Lung microvascular endothelial cell (primary cell): ENCODE measurements at regions not wholly inside any gene's neighbourhood (a gene's known extent, or its start where the extent isn't known, plus 50 kb on each side); places are given as distances from the start of the nearest gene placed in this dataset.
"Not testable (repeated sequence)": the region's sequence is repeated elsewhere in the genome, so short reads cannot be mapped to it uniquely, and the experiment has no call there.

ENCODE experiments used
- DNase-seq, 2 donors: peaks; one replicate each; pipeline versions ENCODE4 v3.0.0 to v3.0.0-alpha.2; 2010; ENCODE audit warnings: low read depth in 2 of 2

DNA sequence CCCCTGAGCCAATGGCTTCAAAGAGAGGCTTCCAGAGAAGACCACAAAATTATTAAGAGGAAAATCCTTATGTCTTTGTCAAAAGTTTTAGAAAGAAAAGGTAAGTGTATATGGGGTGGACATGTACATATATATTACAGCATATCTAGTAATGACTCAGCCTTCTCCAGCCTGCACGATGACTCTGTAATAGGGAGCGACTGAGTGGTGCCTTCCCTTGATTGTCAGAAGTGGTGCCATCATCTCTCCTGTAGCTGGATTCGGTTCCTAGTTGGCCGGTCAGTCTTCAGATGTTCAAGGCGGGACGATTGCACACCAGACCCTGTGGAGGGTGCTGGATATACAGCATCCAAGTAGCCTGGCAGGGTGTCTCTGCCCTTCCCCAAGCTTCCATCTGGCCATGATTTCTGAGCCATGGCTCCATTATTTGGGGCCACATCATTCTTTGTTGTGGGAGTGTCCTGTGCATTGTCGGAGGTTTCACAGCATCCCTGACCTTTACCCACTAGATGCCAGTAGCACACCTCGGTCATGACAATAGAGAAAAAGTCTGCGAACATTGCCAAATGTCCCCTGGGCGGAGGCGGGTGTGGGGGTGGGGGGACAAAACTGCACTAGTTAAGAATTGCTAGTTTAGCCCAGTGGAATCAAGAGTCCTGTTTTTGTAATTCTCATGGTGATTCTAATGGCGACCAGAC, 206.2 kb upstream of the KAZN start:
- DNase-seq, result no peak

DNA sequence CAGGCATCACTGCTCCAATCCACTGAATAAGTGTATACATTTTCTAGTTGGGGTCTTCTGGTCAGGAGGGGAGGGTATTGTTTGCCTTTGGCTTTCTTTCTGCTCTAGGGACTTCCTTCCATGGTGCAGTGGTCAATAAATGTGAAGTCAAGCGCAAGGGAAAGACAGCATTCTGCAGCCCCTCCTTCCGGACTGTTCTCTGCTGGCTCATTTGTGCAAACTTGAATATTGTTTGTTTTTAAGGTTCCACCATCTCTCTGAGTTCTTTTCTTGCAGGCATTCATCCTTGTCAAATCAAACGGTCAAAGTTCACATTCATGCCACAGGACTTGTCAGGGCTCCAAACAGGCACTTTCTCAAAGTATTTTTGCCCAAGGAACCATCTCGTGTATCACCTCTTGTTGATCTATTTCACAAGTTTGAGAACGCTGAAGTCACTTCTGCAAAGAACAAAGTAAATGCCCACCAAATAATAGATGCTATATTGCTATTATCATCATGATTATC, 205.6 kb upstream of the KAZN start:
- no peak for DNase-seq

DNA sequence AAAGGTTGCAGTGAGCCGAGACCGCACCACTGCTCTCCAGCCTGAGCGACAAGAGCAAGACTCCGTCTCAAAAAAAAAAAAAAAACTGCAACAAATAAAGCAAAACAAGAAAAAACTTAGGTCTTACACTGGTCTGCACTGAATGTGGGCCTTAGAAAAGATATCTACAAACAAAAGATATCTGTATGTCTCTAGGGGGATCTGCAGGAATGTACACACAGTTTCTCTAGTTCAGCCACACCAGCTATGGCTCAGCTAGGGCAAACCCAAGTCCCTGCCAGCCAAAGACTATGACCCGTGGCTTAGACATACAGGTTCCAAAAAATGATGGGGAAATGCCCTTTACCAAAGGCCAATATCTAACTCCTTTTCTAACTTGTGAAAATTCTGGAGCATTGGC, 202.4 kb upstream of the KAZN start:
- DNase-seq, result no peak

DNA sequence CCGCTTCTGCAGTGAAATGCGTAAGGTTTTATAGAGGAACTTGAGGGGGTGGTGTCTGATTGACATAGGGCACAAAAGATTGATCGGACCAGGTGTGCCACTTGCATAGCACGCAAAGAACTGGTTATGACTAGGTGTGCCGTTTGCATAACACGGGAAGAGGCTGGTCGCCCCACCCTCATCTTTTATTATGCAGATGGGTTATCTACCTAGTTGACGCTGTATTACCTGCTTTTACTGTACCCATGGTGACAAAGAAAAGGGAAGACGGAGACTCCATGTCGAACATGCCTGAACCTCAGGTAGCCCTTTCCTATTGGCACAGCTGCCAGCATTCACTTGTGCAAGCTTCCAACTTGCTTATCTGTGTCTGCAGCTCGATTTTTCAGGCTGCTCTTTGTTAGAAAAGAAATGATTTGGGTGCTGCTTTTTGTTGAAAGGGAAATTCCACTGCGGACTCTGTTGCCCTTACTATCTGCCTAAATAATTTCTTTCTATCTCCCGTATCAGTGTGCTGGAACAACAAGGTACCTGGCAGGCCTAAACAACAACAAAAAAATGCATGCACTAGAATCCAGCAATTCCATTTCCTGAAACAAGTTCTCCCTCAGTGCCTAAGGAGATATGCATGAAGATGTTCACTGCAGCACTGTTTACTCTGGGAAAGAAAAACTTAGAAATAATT, 194.4 kb upstream of the KAZN start:
- no peak for DNase-seq

DNA sequence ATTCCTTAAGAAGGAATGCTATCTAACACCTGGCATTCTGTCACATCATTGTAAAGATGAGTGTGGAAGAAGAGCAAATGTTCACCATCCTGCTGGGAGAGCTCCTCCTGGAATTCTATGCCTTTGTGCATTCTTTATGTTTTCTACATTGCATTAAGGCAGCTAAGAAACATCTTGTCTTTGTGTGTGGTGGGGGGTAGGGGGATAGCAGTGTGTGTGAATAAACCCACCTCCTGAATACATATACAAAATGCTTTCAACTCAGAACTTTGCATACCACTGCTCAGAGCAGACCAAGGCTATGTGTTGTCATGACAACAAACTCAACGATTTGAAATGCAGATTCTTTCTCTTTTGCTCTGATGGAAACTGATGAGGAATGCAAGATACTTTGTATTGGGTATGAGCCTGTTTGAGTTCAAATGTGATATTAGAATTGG, 193.6 kb upstream of the KAZN start:
- no peak for DNase-seq

DNA sequence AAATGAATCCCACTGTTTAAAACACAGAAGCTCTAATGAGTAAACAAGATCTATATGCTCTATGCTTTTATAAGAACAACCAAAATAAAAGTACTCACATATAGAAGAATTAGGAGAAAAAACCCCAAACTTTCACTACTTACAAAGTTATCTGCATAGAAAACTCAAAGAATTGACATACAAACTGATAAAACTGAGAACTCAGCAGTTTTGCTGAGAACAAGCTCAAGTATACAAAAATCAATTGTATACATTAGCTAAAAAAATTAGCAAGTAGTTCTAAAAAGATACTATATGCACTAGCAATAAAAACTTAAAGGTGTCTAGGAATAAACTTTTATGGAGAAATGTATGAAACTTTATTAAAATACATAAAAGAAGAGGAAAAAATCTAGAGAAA, 186.2 kb upstream of the KAZN start:
- DNase-seq, result no peak

DNA sequence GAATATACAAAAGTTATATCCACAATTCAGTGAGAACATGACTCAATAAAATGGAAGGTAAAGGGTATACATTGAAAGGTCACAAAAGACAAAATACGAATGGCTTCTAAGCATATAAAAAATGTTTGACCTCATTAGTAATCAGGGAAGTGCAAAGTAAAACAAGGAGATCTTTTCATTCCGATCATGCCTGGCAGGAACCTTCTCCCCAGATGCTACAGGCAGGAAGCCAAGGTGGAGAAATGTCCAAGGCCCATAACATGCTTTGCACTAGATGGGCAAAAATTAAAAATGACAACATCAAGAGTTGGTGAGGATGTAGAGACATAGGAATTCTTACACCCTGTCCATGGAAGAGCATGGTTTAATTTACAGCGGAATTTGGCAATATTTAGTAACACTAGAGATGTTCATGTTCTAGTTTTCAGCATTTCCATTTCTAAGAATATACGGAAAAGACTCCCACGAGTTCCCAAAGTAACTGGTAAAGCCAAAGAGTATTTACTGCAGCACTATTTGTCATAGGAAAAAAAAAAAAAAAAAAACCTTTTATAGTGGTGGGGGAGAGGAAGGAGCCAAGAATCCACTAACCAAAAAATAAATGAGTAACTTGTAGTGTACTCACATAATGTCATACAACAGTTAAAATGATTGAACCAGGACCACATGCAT, 184.5 kb upstream of the KAZN start:
- no peak for DNase-seq

DNA sequence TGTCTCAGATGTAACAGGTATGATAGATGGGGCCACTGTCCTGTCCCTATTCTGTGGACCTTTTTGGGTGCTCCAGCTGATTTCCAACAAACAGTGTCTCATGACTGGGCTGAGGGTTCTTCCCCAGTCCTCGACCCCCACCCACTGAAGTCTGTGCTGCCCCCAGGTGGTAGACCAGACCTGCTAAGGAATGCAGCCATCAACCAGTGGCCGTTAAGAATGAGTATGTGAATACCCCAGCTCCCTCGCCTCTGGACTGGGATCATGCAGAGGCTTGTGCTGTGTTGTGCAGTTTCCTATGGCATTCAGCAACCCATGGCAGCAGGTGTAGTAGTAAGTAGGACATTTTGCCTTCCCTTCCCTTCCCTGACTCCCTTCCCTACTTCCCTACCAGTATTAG, 183.1 kb upstream of the KAZN start:
- DNase-seq, result no peak

DNA sequence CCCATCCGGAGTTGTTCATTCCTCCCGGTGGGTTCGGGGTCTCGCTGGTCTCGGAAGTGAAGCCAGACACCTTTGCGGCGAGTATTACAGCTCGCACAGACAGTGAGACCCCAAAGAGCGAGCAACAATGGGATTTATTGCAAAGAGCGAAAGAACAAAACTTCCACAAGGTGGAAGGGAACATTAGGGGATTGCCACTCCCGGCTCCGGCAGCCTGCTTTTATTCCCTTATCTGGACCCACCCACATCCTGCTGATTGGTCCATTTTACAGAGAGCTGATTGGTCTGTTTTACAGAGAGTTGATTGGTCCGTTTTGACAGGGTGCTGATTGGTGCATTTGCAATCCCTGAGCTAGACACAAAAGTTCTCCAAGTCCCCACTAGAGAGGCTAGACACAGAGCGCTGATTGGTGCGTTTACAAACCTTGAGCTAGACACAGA, 178.7 kb upstream of the KAZN start:
- DNase-seq, result not testable (repeated sequence)

DNA sequence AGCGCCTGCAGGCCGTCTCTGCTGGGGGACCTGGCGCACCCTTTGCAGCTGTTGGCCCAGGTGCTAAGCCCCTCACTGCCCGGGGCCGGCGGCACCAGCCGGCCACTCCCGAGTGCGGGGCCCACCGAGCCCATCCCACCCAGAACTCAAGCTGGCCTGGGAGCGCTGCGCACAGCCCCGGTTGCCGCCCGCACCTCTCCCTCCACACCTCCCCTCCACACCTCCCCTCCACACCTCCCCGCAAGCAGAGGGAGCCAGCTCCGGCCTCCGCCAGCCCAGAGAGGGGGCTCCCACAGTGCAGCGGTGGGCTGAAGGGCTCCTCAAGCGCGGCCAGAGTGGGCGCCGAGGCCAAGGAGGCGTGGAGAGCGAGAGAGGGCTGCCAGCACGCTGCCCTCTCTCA, 177.8 kb upstream of the KAZN start:
- no peak for DNase-seq

DNA sequence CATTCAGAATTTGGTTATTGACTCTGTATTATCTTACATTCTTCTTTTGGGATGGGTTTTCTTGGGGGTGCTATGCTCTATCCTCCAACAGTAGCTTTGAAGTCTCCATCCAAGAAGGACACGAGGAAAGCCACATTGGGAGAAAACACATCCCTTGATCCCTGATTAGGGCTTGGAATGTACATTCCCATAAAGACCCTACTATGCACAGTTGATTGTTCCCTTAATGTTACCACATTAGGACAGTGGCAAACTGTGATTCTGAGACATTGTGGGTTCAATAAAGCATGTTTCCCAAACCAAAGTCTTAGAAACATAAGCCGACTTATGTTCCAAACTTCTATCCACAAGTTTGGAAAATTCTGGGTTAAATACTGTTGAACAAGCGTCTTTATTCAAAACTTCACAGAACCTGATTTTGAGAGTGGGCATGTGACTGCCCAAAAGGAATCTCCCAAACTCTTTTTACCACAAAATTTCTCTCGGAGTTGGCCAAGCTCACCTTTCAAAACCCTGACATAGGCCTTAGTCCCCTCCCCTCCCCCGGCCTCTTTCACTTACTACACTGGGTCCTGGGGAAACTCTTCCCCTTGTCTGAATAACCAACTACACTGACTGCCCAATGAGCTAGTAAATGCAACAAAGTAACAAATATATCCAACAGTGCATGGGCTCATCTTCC, 177.0 kb upstream of the KAZN start:
- no peak for DNase-seq

DNA sequence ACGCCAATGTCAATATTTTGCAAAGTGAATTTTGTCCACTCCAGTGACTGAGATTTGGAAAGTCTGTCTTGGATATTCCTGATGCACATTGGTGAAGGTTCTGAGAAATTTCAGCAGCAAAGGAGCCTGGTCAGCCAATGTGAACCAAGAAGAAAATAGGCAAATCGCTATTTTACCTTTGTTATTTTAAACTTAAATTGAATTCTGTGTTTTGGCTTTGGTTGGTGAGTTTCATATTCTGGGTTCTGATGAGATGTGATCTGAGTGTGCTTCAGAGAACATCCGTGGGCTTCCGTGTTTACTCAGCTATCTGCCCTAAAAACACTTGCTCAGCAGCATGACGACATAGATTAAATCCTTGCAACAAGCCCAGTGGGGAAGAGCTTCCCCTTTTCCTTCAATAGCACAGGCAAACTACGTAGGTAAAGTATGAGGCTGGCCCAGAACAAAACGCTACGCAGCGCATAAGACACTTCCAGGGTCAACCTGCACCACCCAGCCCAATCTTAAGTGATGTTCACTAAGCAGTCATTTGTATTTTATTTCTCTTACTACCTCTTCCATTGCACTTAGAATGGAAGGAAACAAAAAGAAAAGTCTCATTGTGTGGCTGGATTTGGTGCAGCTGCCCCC, 176.4 kb upstream of the KAZN start:
- no peak for DNase-seq

DNA sequence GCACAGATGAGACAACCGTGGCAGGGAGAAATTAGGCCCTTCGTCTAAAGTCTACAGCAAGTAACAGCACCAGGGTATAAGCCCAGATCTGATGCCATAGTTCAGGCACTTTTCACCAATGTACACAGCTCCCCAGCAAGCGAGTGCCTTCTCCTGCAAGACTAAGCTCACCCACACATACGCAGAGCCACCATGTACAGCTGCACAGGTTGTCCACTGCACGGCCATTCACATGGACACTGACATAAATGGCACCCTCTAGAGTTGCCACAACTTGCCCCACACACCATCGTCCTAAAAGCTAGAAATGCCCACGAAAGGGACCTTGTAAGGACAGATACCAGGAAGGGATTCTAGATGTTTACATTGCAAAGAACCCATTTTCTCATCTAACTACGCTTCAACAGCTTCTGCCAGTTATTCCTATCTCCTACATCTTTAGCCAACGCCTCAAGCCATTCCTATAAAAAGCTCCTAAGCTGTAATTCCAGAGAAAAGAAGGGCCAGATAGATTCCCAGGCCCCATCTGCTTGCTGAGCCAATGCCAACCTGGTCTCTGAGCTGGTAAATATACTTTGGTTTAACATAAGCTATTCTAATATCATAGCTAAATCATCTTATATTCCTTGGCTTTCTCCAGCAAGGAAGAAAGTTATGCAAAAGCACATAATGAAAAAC, 174.0 kb upstream of the KAZN start:
- DNase-seq, result no peak

DNA sequence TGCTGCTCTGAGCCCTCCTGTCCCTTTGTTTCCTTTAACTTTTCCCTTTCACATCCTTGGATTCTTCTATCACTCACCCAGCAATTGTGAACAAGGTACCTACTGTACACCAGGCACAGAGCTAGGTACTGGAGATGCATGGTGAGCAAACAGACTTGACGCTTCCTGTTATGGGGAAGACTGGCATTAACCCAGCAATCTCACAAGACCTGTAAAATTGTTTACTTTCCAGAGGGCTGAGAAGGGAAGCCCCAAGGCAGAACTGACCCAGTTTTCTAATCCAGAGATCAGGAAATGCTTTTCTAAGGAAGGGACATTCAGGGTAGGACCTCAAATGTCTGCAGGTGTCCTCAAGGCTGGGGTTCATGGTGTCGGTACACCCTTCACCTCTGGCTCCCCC, 171.6 kb upstream of the KAZN start:
- DNase-seq, result no peak

DNA sequence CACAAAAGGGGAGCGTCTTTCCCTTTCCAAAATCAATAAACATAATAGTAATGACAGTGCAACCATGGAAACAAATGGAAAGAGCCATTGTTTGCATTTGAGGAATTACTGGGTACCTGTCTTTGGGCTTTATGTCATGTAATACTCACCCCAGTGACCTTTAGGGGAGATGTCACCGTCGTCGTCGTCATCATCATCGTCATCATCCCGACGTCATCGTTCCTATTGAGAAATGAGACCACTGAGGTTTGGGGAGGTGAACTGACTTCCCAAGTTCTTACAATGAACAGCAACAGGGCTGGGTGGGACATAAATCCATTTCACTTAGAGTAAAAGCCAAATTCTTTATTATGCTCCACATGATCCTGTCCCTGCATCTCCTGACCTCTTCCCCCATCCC, 168.9 kb upstream of the KAZN start:
- no peak for DNase-seq

DNA sequence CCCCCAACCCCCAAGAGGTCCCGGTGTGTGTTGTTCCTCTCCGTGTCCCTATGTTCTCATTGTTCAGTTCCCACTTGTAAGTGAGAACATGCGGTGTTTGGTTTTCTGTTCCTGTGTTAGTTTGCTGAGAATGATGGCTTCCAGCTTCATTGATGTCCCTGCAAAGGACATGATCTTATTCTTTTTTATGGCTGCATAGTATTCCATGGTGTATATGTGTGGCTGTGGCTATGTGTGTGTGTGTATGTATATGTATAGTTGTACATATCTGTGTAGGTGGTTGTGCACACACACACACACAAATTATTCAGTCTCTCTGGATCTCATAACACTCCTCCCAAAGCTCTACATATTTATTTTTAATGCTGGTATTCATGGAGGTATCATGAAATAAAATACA, 165.8 kb upstream of the KAZN start:
- DNase-seq, result not testable (repeated sequence)

DNA sequence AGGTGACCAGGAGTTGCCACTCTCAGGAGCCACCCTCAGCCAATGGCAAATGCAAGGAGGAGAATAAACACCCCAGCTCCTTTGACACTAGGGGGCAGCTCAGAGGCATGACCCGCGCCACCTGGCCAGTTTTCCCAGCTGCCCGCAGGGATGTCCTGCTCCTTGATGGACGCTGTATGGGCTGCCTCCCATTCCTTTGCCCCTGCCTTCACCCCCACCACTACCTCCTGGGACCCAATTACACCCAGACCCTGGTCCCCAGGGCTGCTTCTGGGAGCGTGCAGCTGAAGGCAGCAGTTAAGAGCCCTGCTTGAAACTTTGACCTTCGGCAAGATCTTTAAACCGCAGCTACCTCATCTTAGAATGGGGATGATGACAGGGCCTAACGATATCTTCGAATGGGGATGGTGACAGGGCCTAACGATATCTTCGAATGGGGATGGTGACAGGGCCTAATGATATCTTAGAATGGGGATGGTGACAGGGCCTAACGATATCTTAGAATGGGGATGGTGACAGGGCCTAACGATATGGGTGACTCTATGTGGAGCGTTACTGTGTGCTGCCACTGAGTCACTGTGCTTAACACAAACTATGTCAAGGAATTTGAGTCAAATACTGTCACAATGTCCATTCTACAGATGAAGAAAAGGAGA, 163.0 kb upstream of the KAZN start:
- no peak for DNase-seq

DNA sequence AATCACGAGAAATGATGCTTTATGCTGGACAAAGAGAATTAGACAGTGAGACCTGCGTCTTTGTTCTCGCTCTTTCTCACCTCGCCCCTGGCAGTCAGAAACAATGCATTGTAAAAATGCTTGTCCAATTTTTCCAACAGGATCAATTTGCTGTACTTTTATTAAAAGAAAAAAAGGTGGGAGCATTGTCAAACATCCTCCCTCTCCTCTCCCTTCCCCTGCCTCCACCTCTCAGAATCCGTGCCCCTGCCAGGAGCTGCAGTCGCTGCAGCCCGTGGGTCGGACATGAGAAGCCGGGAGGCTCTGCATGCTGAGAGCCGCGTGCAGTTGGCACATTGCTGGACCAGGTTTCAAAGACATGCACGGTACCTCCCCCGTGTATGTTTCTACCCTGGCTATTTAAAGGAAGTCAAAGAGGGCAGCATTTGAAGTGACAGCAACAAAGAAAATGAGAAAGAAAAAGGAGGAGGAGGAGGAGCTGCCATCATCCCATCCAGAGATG, 161.0 kb upstream of the KAZN start:
- DNase-seq, result no peak

DNA sequence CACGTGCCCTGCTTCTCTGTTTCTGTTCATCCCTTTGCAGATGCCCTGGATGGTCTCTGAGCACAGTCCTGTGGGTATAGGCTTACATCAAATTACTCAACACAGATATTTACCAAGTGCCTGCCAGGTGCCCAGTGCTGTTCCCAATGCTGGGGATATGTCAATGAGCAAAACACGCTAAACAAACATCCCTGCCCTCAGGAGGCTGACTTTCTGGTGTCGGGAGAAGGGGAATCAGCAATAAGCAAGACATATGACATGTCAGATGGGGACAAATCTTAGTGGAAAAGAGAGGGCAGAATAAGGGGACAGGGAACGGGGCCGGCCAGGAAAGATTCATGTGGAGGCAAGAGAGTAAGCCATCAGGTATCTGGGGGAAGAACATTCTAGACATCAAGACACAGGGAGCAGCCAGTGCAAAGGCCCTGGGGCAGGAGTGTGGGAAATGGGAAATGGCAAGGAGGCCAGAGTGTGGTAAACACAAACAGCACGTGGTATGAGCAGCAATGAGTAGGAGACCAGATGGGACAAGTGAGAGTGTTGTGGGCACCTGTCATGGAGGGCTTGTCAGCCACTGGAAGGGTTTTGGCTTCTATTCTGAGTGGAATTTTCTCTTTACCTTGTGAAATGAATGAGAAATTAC, 160.2 kb upstream of the KAZN start:
- no peak for DNase-seq

DNA sequence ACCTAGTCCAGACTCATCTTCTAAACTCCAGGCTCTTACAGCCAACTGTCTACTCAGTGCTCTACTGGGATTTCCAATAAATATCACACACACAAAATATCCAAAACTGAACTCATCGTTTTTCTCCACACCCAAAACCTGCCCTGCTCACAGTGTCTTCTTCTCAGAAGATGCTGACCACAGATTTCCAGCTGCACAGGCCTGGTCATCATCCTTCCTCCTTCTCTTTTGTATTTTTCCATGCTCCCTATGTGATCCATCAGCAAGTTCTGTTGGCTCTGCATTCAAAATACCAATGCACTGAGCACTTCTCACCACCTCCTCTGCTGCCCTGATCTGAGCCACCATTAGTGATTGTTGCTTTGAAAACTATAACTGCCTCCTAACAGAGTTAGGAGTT, 159.5 kb upstream of the KAZN start:
- no peak for DNase-seq
